ENCODE measurements at regions not wholly inside any gene's neighbourhood (a gene's known extent, or its start where the extent isn't known, plus 50 kb on each side); places are given as distances from the start of the nearest gene placed in this dataset.

- dilution Hi-C loops (cut with MboI; ENCODE audit: extremely low pct_ligation_motif_present, low sequenced_read_pairs) (no loop called here), intact Hi-C loops (cut with micrococcal nuclease) (no loop called here)
- FAIRE-seq (no peak), DNase-seq (ENCODE audit: low read depth, low spot score) (no peak)
- no peaks in the 10 kb centered on the region for H3K27me3 ChIP-seq (ENCODE audit: control insufficient read depth in 2 of 2, insufficient read depth in 2 of 2, low read length in 2 of 2)
- H3K9me3 ChIP-seq (replicated peaks; ENCODE audit: control insufficient read depth, insufficient read depth, low read length), result no peaks in the 10 kb centered on the region
- H3K9me1 ChIP-seq (replicated peaks; ENCODE audit: control insufficient read depth, extremely low read depth, insufficient read depth, low read length), result no peaks in the 10 kb centered on the region
- no peaks in the 10 kb centered on the region for H3K79me2 ChIP-seq (ENCODE audit: control insufficient read depth, insufficient read depth, low read length)
- no peak overlapping the region for H2AFZ ChIP-seq (ENCODE audit: low read depth, low read length)
- H3K27ac ChIP-seq (ENCODE audit: insufficient read depth, low read depth, low read length), result no peak overlapping the region
- POLR2A ChIA-PET, result no interaction called here
- CTCF ChIA-PET, result no interaction called here
- no peaks in the 10 kb centered on the region for H4K20me1 ChIP-seq (replicated peaks; ENCODE audit: control insufficient read depth, extremely low read depth, insufficient read depth, low read length)
- no peaks in the 10 kb centered on the region for H3K4me1 ChIP-seq (ENCODE audit: control insufficient read depth, extremely low read depth, insufficient read depth, low read length)
- H3K36me3 ChIP-seq (ENCODE audit: control insufficient read depth in 2 of 2, extremely low read depth in 1 of 2, insufficient read depth in 2 of 2, low read length in 2 of 2), result no peaks in the 10 kb centered on the region
- no peak overlapping the region for H3K4me2 ChIP-seq (ENCODE audit: insufficient read depth, low read length)
- no TSS peak for BruUV-seq (replicated peaks)
- H3K4me3 ChIP-seq (replicated peaks in 1 of 3; ENCODE audit: insufficient read depth in 1 of 3, low read depth in 1 of 3, low read length in 3 of 3), result no peak overlapping the region
- H3K9ac ChIP-seq (replicated peaks; ENCODE audit: extremely low read depth, insufficient read depth, low read length), result no peak overlapping the region
- TF ChIP-seq JUN (IDR thresholded peaks at IDR 0.05; ENCODE audit: borderline replicate concordance, insufficient read depth, insufficient read length, low read depth), result no peak
Observed at GRCh38 chr10:128687927-128688549, 561.8 kb upstream of the MKI67 start.

- ChIA-PET POLR2A (no interaction called here), CTCF (no interaction called here)
- Histone ChIP-seq H3K79me2 (ENCODE audit: control insufficient read depth, insufficient read depth, low read length) (no peaks in the 10 kb centered on the region), H3K9me1 (replicated peaks; ENCODE audit: control insufficient read depth, extremely low read depth, insufficient read depth, low read length) (no peaks in the 10 kb centered on the region), H3K4me3 (replicated peaks in 1 of 3; ENCODE audit: insufficient read depth in 1 of 3, low read depth in 1 of 3, low read length in 3 of 3) (no peak overlapping the region), H3K27me3 (ENCODE audit: control insufficient read depth in 2 of 2, insufficient read depth in 2 of 2, low read length in 2 of 2) (no peaks in the 10 kb centered on the region), H4K20me1 (replicated peaks; ENCODE audit: control insufficient read depth, extremely low read depth, insufficient read depth, low read length) (no peaks in the 10 kb centered on the region), H3K27ac (ENCODE audit: insufficient read depth, low read depth, low read length) (no peak overlapping the region), H3K4me1 (ENCODE audit: control insufficient read depth, extremely low read depth, insufficient read depth, low read length) (no peaks in the 10 kb centered on the region), H3K9ac (replicated peaks; ENCODE audit: extremely low read depth, insufficient read depth, low read length) (no peak overlapping the region), H3K36me3 (ENCODE audit: control insufficient read depth in 2 of 2, extremely low read depth in 1 of 2, insufficient read depth in 2 of 2, low read length in 2 of 2) (no peaks in the 10 kb centered on the region), H3K9me3 (replicated peaks; ENCODE audit: control insufficient read depth, insufficient read depth, low read length) (no peaks in the 10 kb centered on the region), H3K4me2 (ENCODE audit: insufficient read depth, low read length) (no peak overlapping the region), H2AFZ (ENCODE audit: low read depth, low read length) (no peak overlapping the region)
- DNase-seq (ENCODE audit: low read depth, low spot score) (no peak), FAIRE-seq (no peak)
- BruUV-seq (replicated peaks), result no TSS peak
- TF ChIP-seq CTCF (IDR thresholded peaks at IDR 0.05; ENCODE audit: extremely low read depth in 1 of 2, insufficient read depth in 1 of 2, low read depth in 1 of 2, low read length in 2 of 2), result no peak
- no peak for TF ChIP-seq POLR2A (IDR thresholded peaks at IDR 0.05; ENCODE audit: low read depth, low read length)
- no peak for TF ChIP-seq MAX (IDR thresholded peaks at IDR 0.05; ENCODE audit: insufficient read depth, insufficient read length)
- TF ChIP-seq MYC (IDR thresholded peaks at IDR 0.05; ENCODE audit: low read depth, low read length), result no peak
- no peak for TF ChIP-seq FOS (IDR thresholded peaks at IDR 0.05; ENCODE audit: borderline replicate concordance, insufficient read depth, low read length)
- TF ChIP-seq JUN (IDR thresholded peaks at IDR 0.05; ENCODE audit: borderline replicate concordance, insufficient read depth, insufficient read length, low read depth), result no peak
- no peak for TF ChIP-seq POLR2AphosphoS5 (IDR thresholded peaks at IDR 0.05; ENCODE audit: insufficient read depth, low read depth, low read length)
- no peak for TF ChIP-seq GATA2 (IDR thresholded peaks at IDR 0.05; ENCODE audit: insufficient read depth, insufficient read length, low read depth, low read length)
- TF ChIP-seq EZH2 (IDR thresholded peaks at IDR 0.05; ENCODE audit: borderline replicate concordance, low read depth, low read length, severe bottlenecking), result no peak
- dilution Hi-C loops (cut with MboI; ENCODE audit: extremely low pct_ligation_motif_present, low sequenced_read_pairs) (no loop called here), intact Hi-C loops (cut with micrococcal nuclease) (no loop called here)
Observed at GRCh38 chr10:128689667-128690066, 563.4 kb upstream of the MKI67 start.
